GM18868 (cell line): ENCODE measurements at regions not wholly inside any gene's neighbourhood (a gene's known extent, or its start where the extent isn't known, plus 50 kb on each side); places are given as distances from the start of the nearest gene placed in this dataset.
"Not testable (repeated sequence)": the region's sequence is repeated elsewhere in the genome, so short reads cannot be mapped to it uniquely, and the experiment has no call there.

ENCODE experiments used
- ATAC-seq: cut with Tn5 transposase; IDR thresholded peaks from one replicate; pipeline ENCODE4 v1.9.1; 2021; ENCODE audit warnings: mild to moderate bottlenecking, moderate library complexity; ENCODE audit not compliant: unreplicated experiment

- no peak for ATAC-seq
These were observed 178.0 kb downstream of the FOXG1 start for GRCh38 chr14:28944605-28945004.

GRCh38 chr14:28946267-28946666, 179.7 kb downstream of the FOXG1 start:
- ATAC-seq: no peak

GRCh38 chr14:28949503-28949902, 182.9 kb downstream of the FOXG1 start:
- ATAC-seq: no peak

GRCh38 chr14:28952161-28952560, 185.6 kb downstream of the FOXG1 start:
- ATAC-seq: no peak

GRCh38 chr14:28952666-28953065, 186.1 kb downstream of the FOXG1 start:
- no peak for ATAC-seq

- no peak for ATAC-seq
These were observed 187.4 kb downstream of the FOXG1 start for GRCh38 chr14:28953973-28954372.

GRCh38 chr14:28966416-28967233, 200.0 kb downstream of the FOXG1 start:
- ATAC-seq: no peak

GRCh38 chr14:28975084-28975483, 208.5 kb downstream of the FOXG1 start:
- ATAC-seq: no peak

- ATAC-seq: no peak
These were observed 215.6 kb downstream of the FOXG1 start for GRCh38 chr14:28982228-28982627.

- ATAC-seq: no peak
These were observed 216.7 kb downstream of the FOXG1 start for GRCh38 chr14:28983279-28983678.

GRCh38 chr14:28987516-28987915, 220.9 kb downstream of the FOXG1 start:
- ATAC-seq: no peak

GRCh38 chr14:28997196-28997595, 230.6 kb downstream of the FOXG1 start:
- ATAC-seq: not testable (repeated sequence)

GRCh38 chr14:28999656-29000055, 233.1 kb downstream of the FOXG1 start:
- no peak for ATAC-seq

- ATAC-seq: no peak
These were observed 239.1 kb downstream of the FOXG1 start for GRCh38 chr14:29005647-29006046.

GRCh38 chr14:29007990-29008389, 241.4 kb downstream of the FOXG1 start:
- no peak for ATAC-seq

GRCh38 chr14:29016050-29016900, 249.7 kb downstream of the FOXG1 start:
- peak; percentile 63 for ATAC-seq

GRCh38 chr14:29023505-29023904, 256.9 kb downstream of the FOXG1 start:
- not testable (repeated sequence) for ATAC-seq

- not testable (repeated sequence) for ATAC-seq
These were observed 260.9 kb downstream of the FOXG1 start for GRCh38 chr14:29027441-29027840.

- not testable (repeated sequence) for ATAC-seq
These were observed 261.5 kb downstream of the FOXG1 start for GRCh38 chr14:29027941-29028705.

- ATAC-seq: no peak
These were observed 262.5 kb downstream of the FOXG1 start for GRCh38 chr14:29028973-29029582.

- ATAC-seq: no peak
These were observed 263.5 kb downstream of the FOXG1 start for GRCh38 chr14:29030121-29030520.
